ENCODE measurements at regions not wholly inside any gene's neighbourhood (a gene's known extent, or its start where the extent isn't known, plus 50 kb on each side); places are given as distances from the start of the nearest gene placed in this dataset.
A peak's percentile ranks its signal among the peaks of the same experiment; 100 is the strongest.

GRCh38 chr15:101561584-101561906 is 72.0 kb upstream of the PCSK6 start:
- H3K4me3 ChIP-seq (ENCODE audit: low read depth, low read length) = no peak overlapping the region
- TF ChIP-seq, protein P1, sequence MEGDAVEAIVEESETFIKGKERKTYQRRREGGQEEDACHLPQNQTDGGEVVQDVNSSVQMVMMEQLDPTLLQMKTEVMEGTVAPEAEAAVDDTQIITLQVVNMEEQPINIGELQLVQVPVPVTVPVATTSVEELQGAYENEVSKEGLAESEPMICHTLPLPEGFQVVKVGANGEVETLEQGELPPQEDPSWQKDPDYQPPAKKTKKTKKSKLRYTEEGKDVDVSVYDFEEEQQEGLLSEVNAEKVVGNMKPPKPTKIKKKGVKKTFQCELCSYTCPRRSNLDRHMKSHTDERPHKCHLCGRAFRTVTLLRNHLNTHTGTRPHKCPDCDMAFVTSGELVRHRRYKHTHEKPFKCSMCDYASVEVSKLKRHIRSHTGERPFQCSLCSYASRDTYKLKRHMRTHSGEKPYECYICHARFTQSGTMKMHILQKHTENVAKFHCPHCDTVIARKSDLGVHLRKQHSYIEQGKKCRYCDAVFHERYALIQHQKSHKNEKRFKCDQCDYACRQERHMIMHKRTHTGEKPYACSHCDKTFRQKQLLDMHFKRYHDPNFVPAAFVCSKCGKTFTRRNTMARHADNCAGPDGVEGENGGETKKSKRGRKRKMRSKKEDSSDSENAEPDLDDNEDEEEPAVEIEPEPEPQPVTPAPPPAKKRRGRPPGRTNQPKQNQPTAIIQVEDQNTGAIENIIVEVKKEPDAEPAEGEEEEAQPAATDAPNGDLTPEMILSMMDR (IDR thresholded peaks at IDR 0.05; ENCODE audit: insufficient read depth, low read depth, low read length) = no peak
- no peak for DNase-seq (ENCODE audit: low read depth)

DNA sequence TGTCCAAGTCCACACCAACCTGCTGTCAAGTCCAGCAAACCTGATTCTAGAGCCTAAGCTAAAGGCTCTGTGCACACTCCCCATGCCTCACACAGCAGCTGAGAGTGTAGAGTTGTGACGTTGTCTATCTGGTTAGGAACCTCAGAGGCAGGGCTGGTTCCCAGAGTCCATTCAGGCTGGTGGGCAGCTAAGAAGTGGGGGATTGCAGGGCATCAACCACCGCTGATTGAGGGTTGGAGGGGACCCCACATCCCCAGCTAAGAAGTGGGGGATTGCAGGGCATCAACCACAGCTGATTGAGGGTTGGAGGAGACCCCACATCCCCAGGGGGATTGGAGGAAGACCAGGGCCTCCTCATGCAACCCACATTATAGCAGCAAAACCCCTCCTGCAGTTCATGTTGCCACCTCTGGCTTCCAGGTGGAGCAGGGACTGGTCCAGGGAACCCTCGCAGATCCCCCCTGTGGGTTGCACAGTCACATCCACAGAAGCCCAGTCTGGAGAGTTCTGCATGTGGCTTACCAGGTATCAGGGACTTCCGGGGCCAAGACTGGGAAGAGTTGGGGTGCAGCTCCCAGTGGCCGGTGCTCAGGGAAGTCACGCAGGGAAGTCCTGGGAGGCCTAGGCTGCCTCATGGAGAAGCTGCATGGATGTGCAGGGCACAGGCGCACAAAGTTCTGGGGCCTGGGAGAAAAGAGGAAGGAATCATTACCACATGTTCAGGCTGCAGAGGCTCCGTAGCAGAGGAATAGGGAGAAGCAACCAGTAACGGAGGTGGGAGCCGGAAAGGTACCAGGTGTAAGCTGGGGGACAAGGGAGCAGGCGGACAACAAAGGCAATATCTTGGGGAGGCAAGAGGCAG is 71.4 kb upstream of the PCSK6 start:
- DNase-seq (ENCODE audit: low read depth) = no peak
- no peak overlapping the region for H3K4me3 ChIP-seq (ENCODE audit: low read depth, low read length)
- TF ChIP-seq, protein P1 (IDR thresholded peaks at IDR 0.05; ENCODE audit: insufficient read depth, low read depth, low read length) = no peak

DNA sequence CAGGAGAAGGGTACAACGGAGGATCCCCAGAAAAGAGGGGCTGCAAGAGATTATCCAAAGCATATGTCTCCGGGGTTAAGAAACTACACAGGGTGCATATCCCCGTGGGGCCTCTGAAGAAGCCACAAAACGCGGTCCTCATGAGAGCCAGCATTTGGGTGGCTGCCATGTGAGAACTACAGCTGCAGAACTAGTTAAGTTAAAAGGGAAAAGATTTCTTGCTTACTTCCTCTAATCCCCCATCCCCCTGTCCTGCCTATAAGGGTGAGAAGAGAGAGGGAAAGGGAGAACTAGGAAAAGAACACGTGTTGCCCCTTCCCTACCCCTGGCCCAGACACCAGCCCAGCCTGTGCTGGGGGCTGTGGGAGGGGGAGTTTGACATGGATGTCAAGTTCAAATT is 70.4 kb upstream of the PCSK6 start:
- DNase-seq (ENCODE audit: low read depth) = no peak
- TF ChIP-seq, protein P1 (IDR thresholded peaks at IDR 0.05; ENCODE audit: insufficient read depth, low read depth, low read length) = no peak
- no peak overlapping the region for H3K4me3 ChIP-seq (ENCODE audit: low read depth, low read length)

- H3K4me3 ChIP-seq (ENCODE audit: low read depth, low read length) = no peak overlapping the region
- TF ChIP-seq, protein P1 (IDR thresholded peaks at IDR 0.05; ENCODE audit: insufficient read depth, low read depth, low read length) = no peak
- peak; percentile 39 for DNase-seq (ENCODE audit: low read depth)
These were observed 68.9 kb upstream of the PCSK6 start for GRCh38 chr15:101558221-101558941.

GRCh38 chr15:101556273-101556672 is 66.8 kb upstream of the PCSK6 start:
- no peak overlapping the region for H3K4me3 ChIP-seq (ENCODE audit: low read depth, low read length)
- DNase-seq (ENCODE audit: low read depth) = no peak
- TF ChIP-seq, protein P1 (IDR thresholded peaks at IDR 0.05; ENCODE audit: insufficient read depth, low read depth, low read length) = no peak

DNA sequence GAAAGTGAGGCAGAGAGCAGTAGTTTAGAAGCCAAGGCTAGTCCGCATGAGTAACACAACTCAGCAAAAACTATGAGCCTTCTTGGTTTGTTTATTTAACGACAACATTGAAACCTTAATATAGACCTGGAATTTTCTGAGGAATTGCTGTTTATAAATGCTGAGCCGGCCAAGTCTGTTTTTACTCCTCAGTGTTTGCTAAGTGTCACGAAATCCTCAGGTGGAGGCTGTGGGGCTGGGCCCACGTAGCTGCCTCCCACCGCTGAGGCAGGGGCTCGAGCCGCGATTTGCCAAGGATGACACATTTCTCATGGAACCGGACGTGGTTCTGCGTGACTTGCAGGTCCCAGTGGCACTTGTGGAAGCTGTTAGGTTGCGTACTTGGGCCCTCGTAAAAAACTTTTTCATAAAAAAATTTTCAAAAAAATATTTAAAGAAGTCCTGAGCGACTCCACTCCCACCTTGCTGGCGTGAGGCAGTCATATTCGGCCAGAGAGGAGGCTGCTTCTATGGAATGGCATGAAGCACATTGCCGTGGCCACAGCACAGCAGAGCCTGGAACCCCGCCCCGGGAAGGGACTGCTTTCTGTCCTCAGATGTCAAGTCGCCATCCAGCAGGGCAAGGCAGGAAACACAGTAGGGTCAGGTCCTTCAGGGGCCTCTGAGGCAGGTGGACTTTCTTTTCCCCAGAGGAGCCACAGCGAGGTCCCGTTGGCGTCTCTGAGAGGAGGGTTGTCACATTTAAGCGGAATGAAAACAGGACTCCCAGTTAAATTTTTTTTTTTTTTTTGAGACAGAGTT is 64.8 kb upstream of the PCSK6 start:
- no peak overlapping the region for H3K4me3 ChIP-seq (ENCODE audit: low read depth, low read length)
- no peak for DNase-seq (ENCODE audit: low read depth)
- TF ChIP-seq, protein P1 (IDR thresholded peaks at IDR 0.05; ENCODE audit: insufficient read depth, low read depth, low read length) = no peak
